GM20000 (cell line): ENCODE measurements at regions not wholly inside any gene's neighbourhood (a gene's known extent, or its start where the extent isn't known, plus 50 kb on each side); places are given as distances from the start of the nearest gene placed in this dataset.

Experiments
- DNase-seq: peaks from one replicate; pipeline ENCODE4 v3.0.0; 2012; ENCODE audit warnings: low spot score
- TF ChIP-seq, protein P1 (sequence below): IDR thresholded peaks from 2 replicates; pipeline ENCODE4 v1.5.1; 2012; ENCODE audit warnings: mild to moderate bottlenecking, control low read depth; ENCODE audit errors: extremely low read depth, missing control alignments

DNA sequence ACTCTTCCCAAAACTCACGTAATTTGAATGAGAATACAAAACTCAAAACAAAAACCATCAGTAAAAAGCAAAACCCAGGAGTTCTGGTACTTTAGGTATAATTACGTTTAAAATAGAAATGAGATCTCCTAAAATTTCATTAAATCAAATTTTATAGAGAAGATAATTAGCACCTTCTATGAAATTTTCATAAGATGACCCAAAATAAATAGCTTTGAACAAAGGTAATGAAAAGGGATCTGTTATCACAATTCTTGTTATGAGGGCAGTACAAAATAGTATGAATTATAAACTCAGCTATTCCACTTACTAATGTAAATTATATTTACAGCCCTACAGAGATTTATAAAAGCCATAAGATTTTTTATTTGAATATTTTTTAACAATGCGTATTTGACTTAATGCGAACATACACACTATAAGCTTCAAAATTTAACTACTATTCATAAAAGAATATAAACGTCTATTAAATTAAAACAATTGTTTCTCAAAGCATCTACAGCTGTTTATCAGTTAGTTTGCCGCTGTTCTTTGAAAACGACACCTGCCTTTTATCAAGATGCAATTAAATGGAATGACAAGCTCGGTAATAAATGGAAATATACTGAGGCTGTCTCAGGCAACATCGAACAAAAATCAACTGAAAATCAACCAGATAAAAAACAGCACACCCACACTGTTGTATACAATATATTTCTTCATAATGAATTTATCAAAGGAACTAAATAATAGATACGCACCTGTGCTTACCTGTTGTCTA is 63.8 kb downstream of the KCNRG start:
- TF ChIP-seq, protein P1, sequence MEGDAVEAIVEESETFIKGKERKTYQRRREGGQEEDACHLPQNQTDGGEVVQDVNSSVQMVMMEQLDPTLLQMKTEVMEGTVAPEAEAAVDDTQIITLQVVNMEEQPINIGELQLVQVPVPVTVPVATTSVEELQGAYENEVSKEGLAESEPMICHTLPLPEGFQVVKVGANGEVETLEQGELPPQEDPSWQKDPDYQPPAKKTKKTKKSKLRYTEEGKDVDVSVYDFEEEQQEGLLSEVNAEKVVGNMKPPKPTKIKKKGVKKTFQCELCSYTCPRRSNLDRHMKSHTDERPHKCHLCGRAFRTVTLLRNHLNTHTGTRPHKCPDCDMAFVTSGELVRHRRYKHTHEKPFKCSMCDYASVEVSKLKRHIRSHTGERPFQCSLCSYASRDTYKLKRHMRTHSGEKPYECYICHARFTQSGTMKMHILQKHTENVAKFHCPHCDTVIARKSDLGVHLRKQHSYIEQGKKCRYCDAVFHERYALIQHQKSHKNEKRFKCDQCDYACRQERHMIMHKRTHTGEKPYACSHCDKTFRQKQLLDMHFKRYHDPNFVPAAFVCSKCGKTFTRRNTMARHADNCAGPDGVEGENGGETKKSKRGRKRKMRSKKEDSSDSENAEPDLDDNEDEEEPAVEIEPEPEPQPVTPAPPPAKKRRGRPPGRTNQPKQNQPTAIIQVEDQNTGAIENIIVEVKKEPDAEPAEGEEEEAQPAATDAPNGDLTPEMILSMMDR = no peak
- DNase-seq = no peak

GRCh38 chr13:50079655-50080202 is 64.5 kb downstream of the KCNRG start:
- no peak for DNase-seq
- TF ChIP-seq, protein P1 = no peak

- TF ChIP-seq, protein P1 = no peak
- DNase-seq = no peak
Measured at GRCh38 chr13:50080203-50080910, 65.1 kb downstream of the KCNRG start.

DNA sequence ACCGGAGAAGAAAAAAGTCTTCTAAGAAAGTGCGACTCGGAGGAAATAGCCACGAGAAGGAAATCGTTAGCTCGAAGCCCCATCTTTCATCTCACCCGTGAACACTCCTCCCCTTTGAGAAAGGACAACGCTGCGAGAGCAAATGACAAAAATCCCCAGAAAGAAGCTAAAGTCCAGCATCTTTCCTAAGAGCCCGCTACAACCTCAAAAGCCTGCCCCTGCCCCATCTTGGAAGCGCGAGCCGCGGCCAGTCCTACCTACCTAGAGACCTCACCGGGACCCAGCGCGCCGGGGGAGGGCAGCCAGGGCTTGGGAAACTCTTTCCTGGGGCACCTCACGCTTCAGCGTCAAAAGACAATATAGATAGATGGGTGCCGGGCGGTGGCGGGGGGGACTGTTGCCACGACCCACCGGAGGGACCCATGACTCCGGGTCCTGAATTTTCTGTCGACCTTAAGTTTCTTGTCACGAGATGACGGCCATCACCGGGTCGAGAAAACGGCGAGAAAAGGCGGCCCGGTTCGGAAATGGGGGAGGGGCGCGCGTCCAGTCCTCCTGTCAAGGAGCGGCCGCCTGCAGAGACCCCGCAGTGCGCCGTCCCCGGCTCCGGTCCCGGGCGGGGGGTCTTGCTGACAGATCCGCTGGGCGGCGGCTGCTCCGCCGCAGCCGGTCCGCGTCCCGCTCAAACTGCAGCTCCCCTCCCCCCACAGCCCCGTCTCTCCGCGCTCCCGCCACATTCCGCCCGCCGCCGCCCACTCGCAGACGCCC is 65.9 kb downstream of the KCNRG start:
- peak; percentile 25 for DNase-seq
- TF ChIP-seq, protein P1 = no peak

DNA sequence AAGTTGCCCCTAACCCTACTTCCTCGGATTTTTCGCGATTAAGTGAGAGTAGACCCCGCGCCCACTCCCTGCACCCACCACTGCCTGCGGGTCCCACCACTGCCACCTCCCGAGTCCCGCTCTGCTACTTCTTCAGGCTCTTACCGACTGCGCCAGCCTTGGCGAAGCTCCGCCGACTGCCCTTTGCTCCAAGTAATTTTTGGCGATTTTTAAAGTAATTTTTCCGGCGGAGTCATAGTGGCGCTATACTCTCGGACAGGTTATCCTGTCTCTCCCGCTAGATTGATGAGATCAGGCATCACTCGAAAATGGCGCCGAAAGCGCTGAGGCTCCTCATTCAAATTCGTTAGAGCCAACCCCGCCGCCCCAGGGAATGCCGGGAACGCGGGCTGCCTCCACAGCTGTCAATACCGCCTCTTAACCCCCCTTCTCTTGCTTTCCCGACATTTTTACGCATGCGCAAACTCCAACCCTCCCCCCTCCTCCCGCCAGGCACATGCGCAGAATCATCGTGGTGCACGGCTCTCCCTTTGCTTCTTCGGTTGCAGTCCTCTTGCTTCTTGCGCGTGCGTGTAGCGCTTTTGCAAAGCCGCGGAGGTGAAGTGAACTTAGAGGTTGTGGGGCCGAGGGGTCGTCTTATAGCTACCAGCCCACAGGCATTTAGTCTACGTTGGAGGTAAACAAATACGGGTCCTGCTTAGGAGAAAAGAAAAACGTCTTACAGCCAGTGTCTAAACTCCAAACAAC is 66.6 kb downstream of the KCNRG start:
- TF ChIP-seq, protein P1 = no peak
- DNase-seq = peak; percentile 92

DNA sequence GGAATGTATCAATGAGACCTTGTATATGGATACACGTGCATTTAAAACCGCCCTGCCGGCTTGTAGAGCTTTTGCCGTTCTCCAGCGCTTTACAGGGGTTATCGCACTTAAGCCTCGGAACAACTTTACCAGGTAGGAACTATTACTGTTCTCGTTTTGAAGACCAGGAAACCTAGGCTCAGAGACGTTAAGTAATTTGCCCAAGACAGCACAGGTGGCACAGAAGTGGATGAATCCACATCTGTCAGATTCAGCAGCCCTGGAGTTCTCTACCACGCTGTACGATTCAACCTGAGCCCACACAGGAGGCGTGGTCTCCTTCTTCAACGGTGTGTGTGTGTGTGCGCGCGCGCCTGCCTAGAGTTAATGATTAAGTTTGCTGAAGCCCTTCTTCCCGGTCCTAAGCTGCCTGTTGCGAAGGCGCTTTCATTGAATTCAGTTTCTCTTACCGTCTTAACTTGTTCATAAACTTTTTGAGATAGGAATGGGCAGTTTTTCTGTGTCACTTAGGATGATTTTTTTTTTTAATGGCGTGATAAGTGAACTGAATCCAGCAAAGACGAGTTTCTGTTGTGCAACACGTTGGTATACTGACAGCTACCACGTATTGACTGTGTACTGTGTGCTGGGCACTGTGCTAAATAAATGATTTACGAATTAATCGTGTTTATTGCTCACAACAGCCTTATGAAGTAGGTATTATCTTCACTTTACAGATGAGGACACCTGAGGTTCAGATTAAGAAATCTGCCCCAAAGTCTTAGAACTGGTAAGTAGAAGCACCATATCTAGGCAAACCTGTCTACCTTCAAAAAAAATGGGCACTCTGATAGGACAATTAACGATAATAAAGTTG is 67.4 kb downstream of the KCNRG start:
- DNase-seq = peak; percentile 69
- TF ChIP-seq, protein P1 = no peak
